ENCODE measurements at regions not wholly inside any gene's neighbourhood (a gene's known extent, or its start where the extent isn't known, plus 50 kb on each side); places are given as distances from the start of the nearest gene placed in this dataset.
"Not testable (repeated sequence)": the region's sequence is repeated elsewhere in the genome, so short reads cannot be mapped to it uniquely, and the experiment has no call there.

GRCh38 chr22:19658057-19658966 lies 56.0 kb upstream of the SEPTIN5 start:
- TF ChIP-seq CTCF (IDR thresholded peaks at IDR 0.05; ENCODE audit: unreplicated experiment) = no peak
- Mint-ChIP-seq H3K4me1 (ENCODE audit: low read depth) (no peaks in the 10 kb centered on the region), H3K36me3 (ENCODE audit: insufficient read depth) (no peaks in the 10 kb centered on the region), H3K27ac (no peak overlapping the region), H3K9me3 (ENCODE audit: low read depth) (no peaks in the 10 kb centered on the region), H3K4me3 (ENCODE audit: low read depth) (no peak overlapping the region), H3K27me3 (peaks cover 5% of the 10 kb centered on the region)
- no peak for DNase-seq (ENCODE audit: low spot score, unreplicated experiment)

GRCh38 chr22:19658967-19659804 lies 55.1 kb upstream of the SEPTIN5 start:
- no peak overlapping the region for H3K27ac Mint-ChIP-seq
- no peak for TF ChIP-seq CTCF (IDR thresholded peaks at IDR 0.05; ENCODE audit: unreplicated experiment)

DNA sequence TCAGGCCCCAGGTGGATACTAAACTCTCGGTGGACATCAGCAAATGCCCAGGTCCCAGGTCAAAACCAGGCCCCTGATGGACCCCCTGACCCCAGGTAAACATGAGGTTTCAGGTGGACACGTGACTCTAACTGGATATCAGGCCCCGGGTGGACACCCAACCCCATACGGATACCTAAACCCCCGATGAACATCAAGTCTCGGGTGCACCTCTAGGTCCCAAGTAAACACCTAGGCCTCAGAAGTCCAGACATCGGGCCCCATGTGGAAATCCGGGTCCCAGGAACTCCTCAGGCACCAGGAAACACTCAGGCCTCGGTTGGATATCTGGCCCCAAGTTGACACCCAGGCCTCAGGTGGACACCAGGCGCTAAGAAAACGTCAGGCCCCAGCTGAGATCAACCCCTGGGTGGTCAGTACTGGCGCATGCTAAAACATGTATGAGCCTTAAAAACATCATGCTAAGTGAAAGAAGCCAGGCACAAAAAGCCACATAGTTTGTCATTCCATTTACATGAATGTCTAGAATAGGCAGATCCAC lies 54.4 kb upstream of the SEPTIN5 start:
- Mint-ChIP-seq H3K4me3 (ENCODE audit: low read depth) (no peak overlapping the region), H3K27ac (no peak overlapping the region), H3K9me3 (ENCODE audit: low read depth) (no peaks in the 10 kb centered on the region), H3K27me3 (peaks cover 13% of the 10 kb centered on the region), H3K36me3 (ENCODE audit: insufficient read depth) (no peaks in the 10 kb centered on the region), H3K4me1 (ENCODE audit: low read depth) (peaks cover 2% of the 10 kb centered on the region)
- DNase-seq (ENCODE audit: low spot score, unreplicated experiment) = no peak
- no peak for TF ChIP-seq CTCF (IDR thresholded peaks at IDR 0.05; ENCODE audit: unreplicated experiment)

More at GRCh38 chr22:19658967-19659804, 55.1 kb upstream of the SEPTIN5 start:
- DNase-seq (ENCODE audit: low spot score, unreplicated experiment) = no peak
- Mint-ChIP-seq H3K9me3 (ENCODE audit: low read depth) (no peaks in the 10 kb centered on the region), H3K36me3 (ENCODE audit: insufficient read depth) (no peaks in the 10 kb centered on the region), H3K4me1 (ENCODE audit: low read depth) (peaks cover 2% of the 10 kb centered on the region), H3K4me3 (ENCODE audit: low read depth) (no peak overlapping the region), H3K27me3 (peaks cover 11% of the 10 kb centered on the region)

DNA sequence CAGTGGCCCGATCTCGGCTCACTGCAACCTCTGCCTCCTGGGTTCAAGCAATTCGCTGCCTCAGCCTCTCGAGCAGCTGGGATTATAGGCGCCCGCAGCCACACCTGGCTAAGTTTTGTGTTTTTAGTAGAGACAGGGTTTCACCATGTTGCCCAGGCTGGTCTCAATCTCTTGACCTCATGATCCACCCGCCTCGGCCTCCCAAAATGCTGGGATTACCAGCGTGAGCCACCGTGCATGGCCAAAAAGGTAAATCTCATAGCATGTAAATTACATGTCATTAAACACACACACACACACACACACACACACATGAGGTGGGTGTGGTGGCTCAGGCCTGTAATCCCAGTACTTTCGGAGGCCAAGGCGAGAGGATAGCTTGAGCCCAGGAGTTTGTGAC lies 53.7 kb upstream of the SEPTIN5 start:
- H3K4me1 Mint-ChIP-seq (ENCODE audit: low read depth); DNase-seq (ENCODE audit: low spot score, unreplicated experiment); H3K36me3 Mint-ChIP-seq (ENCODE audit: insufficient read depth); H3K9me3 Mint-ChIP-seq (ENCODE audit: low read depth); H3K4me3 Mint-ChIP-seq (ENCODE audit: low read depth); H3K27ac Mint-ChIP-seq: not testable (repeated sequence)
- H3K27me3 Mint-ChIP-seq = peaks cover 17% of the 10 kb centered on the region

DNA sequence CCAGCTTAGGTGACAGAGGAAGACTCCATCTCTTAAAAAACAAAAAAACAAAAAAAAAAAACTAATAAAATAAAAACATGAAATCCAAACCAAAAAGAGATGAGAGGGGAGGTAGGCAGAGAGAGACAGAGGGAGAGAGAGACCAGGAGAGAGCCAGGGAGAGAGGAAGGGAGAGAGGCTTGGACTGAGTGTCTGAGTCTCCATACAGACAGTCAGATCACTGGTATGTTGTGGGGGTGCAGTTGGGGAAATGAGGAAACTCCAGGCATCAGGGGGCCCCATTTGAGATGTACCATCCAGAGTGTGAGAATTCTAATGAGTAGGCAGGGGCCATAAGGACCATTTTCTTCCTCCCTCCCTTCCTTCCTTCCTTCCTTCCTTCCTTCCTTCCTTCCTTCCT lies 53.1 kb upstream of the SEPTIN5 start:
- Mint-ChIP-seq H3K27ac (no peak overlapping the region), H3K9me3 (ENCODE audit: low read depth) (no peaks in the 10 kb centered on the region), H3K4me1 (ENCODE audit: low read depth) (peaks cover 2% of the 10 kb centered on the region), H3K4me3 (ENCODE audit: low read depth) (no peak overlapping the region), H3K27me3 (peaks cover 17% of the 10 kb centered on the region), H3K36me3 (ENCODE audit: insufficient read depth) (no peaks in the 10 kb centered on the region)
- TF ChIP-seq CTCF (IDR thresholded peaks at IDR 0.05; ENCODE audit: unreplicated experiment) = no peak
- DNase-seq (ENCODE audit: low spot score, unreplicated experiment) = no peak

DNA sequence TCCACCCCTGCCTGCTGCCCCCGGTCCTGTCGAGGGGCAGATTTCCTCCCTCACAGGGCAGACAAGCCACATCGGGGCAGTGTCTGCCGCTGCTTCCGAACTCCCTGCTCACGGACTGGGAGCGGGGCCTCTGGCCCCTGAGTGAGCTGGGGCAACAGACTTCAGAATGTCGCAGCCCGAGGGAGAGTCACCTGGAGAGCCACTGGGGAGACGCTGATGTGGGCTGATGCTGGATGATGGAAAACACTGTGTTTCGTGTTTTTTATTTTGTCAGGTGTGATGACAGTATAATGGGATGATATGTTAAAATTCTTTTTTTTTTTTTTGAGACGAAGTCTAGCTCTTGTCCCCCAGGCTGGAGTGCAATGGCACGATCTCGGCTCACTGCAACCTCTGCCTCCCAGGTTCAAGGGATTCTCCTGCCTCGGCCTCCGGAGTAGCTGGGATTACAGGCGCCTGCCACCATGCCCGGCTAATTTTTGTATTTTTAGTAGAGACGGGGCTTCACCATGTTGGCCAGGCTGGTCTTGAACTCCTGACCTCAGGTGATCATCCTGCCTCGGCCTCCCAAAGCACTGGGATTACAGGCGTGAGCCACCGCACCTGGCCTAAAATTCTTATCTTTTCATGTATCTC lies 52.1 kb upstream of the SEPTIN5 start:
- not testable (repeated sequence) for H3K4me1 Mint-ChIP-seq (ENCODE audit: low read depth); H3K36me3 Mint-ChIP-seq (ENCODE audit: insufficient read depth); H3K27ac Mint-ChIP-seq; DNase-seq (ENCODE audit: low spot score, unreplicated experiment); H3K4me3 Mint-ChIP-seq (ENCODE audit: low read depth); H3K9me3 Mint-ChIP-seq (ENCODE audit: low read depth)
- peaks cover 20% of the 10 kb centered on the region for H3K27me3 Mint-ChIP-seq
